ENCODE measurements at regions not wholly inside any gene's neighbourhood (a gene's known extent, or its start where the extent isn't known, plus 50 kb on each side); places are given as distances from the start of the nearest gene placed in this dataset.

DNA sequence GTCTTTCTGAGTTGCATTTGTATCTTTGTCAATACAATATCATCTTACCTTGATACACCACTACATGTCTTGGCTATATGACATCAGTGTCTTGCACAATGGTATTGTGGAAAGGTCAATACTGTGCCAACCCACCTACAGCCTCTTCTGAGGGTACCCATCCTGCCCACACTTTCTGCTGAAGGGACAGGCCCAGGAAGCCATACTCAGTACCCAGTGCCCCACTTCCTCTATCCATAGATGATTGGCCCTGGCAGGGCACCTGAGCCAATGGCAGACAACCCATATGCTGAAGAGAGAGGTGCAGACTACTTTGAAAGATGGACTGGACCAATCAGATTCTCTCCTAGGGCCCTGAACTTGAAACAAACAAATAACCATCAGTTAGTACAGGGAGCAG lies 152.0 kb upstream of the ADO start:
- TF ChIP-seq FOSL2 (IDR thresholded peaks at IDR 0.05) (no peak), FOSL2 (CRISPR knock-in tag; IDR thresholded peaks at IDR 0.05) (no peak), EP300 (IDR thresholded peaks at IDR 0.05) (no peak), JUN (IDR thresholded peaks at IDR 0.05) (no peak), GATA3 (IDR thresholded peaks at IDR 0.05; ENCODE audit: borderline replicate concordance) (no peak), RNF2 (IDR thresholded peaks at IDR 0.05; ENCODE audit: borderline replicate concordance, low read depth) (no peak), EHF (CRISPR knock-in tag; IDR thresholded peaks at IDR 0.05) (no peak)
- Histone ChIP-seq H3K4me1 (no peaks in the 10 kb centered on the region), H3K4me3 (no peak overlapping the region), H3K27ac (no peak overlapping the region), H3K9me3 (no peaks in the 10 kb centered on the region), H3K4me2 (no peak overlapping the region)
- ChIA-PET CTCF (no interaction called here), POLR2A (no interaction called here)
- DNase-seq (ENCODE audit: low read depth in 1 of 2, low spot score in 1 of 2) (no peak), FAIRE-seq (no peak), ATAC-seq (no peak)

DNA sequence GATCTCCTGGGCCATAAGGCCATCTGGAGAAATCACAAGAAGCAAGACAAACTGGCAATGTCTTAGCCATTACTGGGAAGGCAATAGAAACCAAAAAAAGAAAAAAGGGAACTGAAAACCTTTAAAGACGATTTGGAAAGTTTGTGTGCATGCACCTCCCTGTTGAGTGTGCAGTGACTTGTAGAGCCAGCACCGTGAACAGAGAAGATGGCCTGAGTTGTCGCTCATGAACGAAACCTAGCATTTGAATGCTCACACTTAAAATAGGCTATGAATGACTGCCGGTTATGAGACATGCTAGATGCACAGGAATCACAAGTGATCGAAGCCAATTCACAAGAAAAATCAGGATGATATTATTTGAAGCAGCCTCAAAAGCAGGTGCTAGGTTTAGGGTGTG lies 151.3 kb upstream of the ADO start:
- H3K27ac ChIP-seq = no peak overlapping the region
- H3K4me1 ChIP-seq = no peaks in the 10 kb centered on the region
- no peaks in the 10 kb centered on the region for H3K9me3 ChIP-seq
- H3K4me2 ChIP-seq = no peak overlapping the region
- no peak overlapping the region for H3K4me3 ChIP-seq
- WGBS (ENCODE audit: missing lambda C conversion rate) = 59% methylated on average over 6 of the region's 6 CpGs
- FAIRE-seq = no peak
- ATAC-seq = no peak
- CTCF ChIA-PET = no interaction called here
- POLR2A ChIA-PET = no interaction called here
- no peak for TF ChIP-seq HOXB13 (CRISPR knock-in tag; IDR thresholded peaks at IDR 0.05; ENCODE audit: low read depth)
- no peak for DNase-seq (ENCODE audit: low read depth in 1 of 2, low spot score in 1 of 2)

DNA sequence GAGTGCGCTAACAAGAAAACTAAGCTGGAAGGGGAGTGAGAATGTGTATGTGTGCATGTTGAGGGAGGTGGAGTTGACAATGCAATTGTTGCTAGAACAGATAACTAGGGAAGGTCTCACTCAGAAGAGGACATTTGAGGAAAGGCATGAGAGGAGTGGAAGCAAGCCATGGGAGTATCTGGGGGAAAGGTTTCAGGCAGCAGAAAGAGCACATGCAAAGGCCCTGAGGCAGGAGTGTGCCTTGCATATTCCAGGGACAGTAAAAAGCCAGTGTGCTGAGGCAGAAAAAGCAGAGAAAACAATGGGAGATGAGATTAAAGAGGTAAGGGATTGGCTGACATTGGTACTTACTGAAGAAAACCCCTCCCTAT lies 149.6 kb upstream of the ADO start:
- Histone ChIP-seq H3K4me1 (no peaks in the 10 kb centered on the region), H3K9me3 (no peaks in the 10 kb centered on the region), H3K4me2 (no peak overlapping the region), H3K27ac (no peak overlapping the region), H3K4me3 (no peak overlapping the region)
- FAIRE-seq = no peak
- CTCF ChIA-PET = no interaction called here
- no peak for ATAC-seq
- no peak for DNase-seq (ENCODE audit: low read depth in 1 of 2, low spot score in 1 of 2)
- TF ChIP-seq CHD2 (IDR thresholded peaks at IDR 0.05; ENCODE audit: low read length, partially characterized antibody) (no peak), HDAC2 (IDR thresholded peaks at IDR 0.05) (no peak), RARB (CRISPR knock-in tag; IDR thresholded peaks at IDR 0.05) (no peak), HEYL (CRISPR knock-in tag; IDR thresholded peaks at IDR 0.05) (no peak), CBX8 (IDR thresholded peaks at IDR 0.05) (no peak), NR3C1 (IDR thresholded peaks at IDR 0.05) (no peak), ZC3H11A (IDR thresholded peaks at IDR 0.05) (no peak), CEBPB (IDR thresholded peaks at IDR 0.05) (no peak), HOXB5 (CRISPR knock-in tag; IDR thresholded peaks at IDR 0.05) (no peak), HOXB13 (CRISPR knock-in tag; IDR thresholded peaks at IDR 0.05; ENCODE audit: low read depth) (no peak), CBX2 (IDR thresholded peaks at IDR 0.05; ENCODE audit: borderline replicate concordance, low read depth) (no peak), GATA3 (IDR thresholded peaks at IDR 0.05; ENCODE audit: borderline replicate concordance) (no peak)
- TF ChIP-seq, protein P1, sequence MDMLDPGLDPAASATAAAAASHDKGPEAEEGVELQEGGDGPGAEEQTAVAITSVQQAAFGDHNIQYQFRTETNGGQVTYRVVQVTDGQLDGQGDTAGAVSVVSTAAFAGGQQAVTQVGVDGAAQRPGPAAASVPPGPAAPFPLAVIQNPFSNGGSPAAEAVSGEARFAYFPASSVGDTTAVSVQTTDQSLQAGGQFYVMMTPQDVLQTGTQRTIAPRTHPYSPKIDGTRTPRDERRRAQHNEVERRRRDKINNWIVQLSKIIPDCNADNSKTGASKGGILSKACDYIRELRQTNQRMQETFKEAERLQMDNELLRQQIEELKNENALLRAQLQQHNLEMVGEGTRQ (IDR thresholded peaks at IDR 0.05) = no peak
- TF ChIP-seq, protein P2, sequence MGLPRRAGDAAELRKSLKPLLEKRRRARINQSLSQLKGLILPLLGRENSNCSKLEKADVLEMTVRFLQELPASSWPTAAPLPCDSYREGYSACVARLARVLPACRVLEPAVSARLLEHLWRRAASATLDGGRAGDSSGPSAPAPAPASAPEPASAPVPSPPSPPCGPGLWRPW (IDR thresholded peaks at IDR 0.05) = no peak
- TF ChIP-seq, protein P3, sequence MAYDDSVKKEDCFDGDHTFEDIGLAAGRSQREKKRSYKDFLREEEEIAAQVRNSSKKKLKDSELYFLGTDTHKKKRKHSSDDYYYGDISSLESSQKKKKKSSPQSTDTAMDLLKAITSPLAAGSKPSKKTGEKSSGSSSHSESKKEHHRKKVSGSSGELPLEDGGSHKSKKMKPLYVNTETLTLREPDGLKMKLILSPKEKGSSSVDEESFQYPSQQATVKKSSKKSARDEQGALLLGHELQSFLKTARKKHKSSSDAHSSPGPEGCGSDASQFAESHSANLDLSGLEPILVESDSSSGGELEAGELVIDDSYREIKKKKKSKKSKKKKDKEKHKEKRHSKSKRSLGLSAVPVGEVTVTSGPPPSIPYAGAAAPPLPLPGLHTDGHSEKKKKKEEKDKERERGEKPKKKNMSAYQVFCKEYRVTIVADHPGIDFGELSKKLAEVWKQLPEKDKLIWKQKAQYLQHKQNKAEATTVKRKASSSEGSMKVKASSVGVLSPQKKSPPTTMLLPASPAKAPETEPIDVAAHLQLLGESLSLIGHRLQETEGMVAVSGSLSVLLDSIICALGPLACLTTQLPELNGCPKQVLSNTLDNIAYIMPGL (CRISPR knock-in tag; IDR thresholded peaks at IDR 0.05; ENCODE audit: borderline replicate concordance) = no peak
- TF ChIP-seq, protein P4, sequence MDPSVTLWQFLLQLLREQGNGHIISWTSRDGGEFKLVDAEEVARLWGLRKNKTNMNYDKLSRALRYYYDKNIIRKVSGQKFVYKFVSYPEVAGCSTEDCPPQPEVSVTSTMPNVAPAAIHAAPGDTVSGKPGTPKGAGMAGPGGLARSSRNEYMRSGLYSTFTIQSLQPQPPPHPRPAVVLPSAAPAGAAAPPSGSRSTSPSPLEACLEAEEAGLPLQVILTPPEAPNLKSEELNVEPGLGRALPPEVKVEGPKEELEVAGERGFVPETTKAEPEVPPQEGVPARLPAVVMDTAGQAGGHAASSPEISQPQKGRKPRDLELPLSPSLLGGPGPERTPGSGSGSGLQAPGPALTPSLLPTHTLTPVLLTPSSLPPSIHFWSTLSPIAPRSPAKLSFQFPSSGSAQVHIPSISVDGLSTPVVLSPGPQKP (IDR thresholded peaks at IDR 0.05; ENCODE audit: low read depth, low read length) = no peak
- WGBS (ENCODE audit: missing lambda C conversion rate) = 100% methylated on average over 1 of the region's 1 CpG
- POLR2A ChIA-PET = no interaction called here
